Fibroblast of skin of left quadriceps (primary cell): ENCODE measurements at regions not wholly inside any gene's neighbourhood (a gene's known extent, or its start where the extent isn't known, plus 50 kb on each side); places are given as distances from the start of the nearest gene placed in this dataset.
"Not testable (repeated sequence)": the region's sequence is repeated elsewhere in the genome, so short reads cannot be mapped to it uniquely, and the experiment has no call there.

ENCODE experiments used
- DNase-seq, 2 experiments: peaks; one replicate each; pipeline ENCODE4 v3.0.0-alpha.2; 2013; ENCODE audit warnings: low read depth in 2 of 2

DNA sequence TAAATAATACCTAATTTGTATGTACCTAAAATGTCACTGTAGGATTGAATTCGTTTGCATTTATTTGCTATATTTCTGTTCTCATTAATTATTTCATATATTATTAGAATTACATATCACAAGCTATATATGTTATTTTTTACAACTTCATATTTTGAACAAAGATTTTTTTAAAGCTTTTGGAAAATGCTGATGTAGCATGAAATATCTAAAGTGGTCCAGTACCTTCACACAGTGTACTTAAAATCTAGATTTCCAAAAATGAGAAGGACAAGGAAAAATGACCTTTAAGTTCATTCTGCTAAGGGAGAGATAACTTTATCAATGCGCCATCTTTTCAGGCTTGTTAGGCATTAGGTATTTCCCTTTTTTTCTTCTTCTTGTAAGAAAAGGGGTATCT is 71.8 kb downstream of the LARP7 start:
- no peak for DNase-seq

GRCh38 chr4:112714922-112715901 is 78.3 kb downstream of the LARP7 start:
- DNase-seq, result no peak

- no peak for DNase-seq
Observed at GRCh38 chr4:112717856-112718255, 80.9 kb downstream of the LARP7 start.

GRCh38 chr4:112721627-112722026 is 84.7 kb downstream of the LARP7 start:
- DNase-seq, result no peak

DNA sequence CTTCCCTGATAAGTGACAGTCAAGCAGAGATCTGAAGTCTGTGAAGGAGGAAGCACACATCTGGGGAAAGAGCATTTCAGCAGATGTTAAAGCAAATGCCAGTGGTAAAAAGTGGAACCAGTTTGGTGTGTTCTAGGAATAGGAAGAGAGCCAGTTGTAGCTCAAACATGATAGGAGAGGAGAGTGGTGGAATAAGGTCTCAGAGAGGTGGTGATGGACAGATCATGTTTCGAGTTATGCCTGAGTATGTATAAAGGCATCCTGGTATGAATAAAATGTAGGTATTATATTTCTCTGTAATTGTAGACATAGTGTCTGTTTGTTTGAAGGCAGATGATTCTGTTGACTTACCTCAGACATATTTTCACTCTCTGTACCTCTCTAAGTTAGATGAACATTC is 89.1 kb downstream of the LARP7 start:
- no peak for DNase-seq

GRCh38 chr4:112727728-112728127 is 90.8 kb downstream of the LARP7 start:
- not testable (repeated sequence) for DNase-seq

DNA sequence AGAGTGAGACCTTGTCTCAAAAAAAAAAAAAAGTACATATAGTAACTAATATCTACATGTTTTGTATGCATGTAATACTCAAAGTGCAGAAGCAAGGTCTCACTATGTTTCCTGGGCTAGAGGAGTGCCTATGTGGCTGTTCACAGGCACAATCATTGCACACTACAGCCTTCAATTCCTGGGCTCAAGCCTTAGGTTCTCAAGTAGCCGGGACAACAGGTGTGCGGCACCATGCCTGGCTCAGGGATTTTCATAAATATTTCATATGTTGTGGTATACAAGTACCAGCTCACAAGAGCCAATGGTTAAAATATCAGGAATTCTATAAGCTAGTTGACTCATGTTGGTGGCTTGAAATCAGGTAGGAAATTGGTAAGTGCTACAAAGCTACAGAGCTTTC is 94.8 kb downstream of the LARP7 start:
- DNase-seq, result no peak

GRCh38 chr4:112732142-112732541 is 95.2 kb downstream of the LARP7 start:
- DNase-seq, result no peak

DNA sequence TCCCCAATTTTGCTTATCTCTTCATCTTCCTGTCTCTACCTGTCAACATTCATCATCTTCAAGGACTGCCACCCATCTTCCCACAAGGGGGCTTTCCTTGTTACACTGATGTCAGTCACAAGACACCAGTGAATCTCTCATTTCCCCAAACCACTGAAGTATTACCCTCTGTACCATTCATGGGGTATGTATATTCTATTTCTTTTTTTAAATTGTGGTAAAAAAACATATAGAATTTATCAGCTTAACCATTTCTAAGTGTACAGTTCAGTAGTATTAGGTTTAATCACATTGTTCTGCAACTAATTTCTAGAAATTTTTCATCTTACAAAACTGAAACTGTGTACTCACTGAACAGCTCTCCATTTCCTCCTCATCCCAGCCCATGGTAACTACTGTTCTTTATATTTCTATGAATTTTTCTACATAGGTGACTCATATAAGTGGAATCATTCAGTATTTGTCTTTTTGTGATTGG is 98.6 kb downstream of the LARP7 start:
- no peak for DNase-seq

GRCh38 chr4:112736718-112737135 is 99.8 kb downstream of the LARP7 start:
- DNase-seq, result no peak

DNA sequence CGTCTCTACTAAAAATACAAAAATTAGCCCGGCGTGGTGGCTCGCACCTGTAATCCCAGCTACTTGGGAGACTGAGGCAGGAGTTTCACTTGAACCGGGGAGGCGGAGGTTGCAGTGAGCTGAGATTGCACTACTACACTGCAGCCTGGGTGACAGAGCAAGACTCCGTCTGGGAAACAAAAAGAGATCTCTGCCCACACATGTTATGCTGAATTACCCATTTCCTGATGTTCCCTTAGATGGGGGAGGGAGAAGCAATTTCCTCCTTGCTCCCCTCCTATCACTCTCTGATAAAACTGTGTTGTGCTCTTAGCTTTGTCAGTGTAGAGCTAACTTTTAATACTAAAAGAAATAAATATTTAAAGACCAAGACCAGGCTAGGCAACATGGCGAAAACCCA is 102.5 kb downstream of the LARP7 start:
- DNase-seq, result no peak

DNA sequence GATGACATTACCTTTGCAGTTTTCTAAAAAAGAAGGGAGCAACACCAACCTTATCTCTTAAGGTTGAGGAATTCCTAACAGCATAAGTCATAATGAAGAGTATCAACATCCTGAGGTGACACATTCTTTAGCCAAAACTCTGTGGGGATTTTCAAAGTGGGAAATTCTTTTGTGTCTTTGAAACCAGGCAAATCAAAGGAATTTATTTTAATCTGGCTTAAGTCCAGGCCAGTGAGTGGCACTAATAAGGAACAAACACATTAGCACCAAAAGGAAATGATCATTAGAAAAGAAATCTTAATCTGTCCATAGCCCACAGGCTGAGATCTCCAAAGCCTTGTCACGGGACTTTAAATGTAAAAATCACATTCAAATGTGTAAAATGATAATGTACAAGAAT is 110.1 kb downstream of the LARP7 start:
- DNase-seq, result no peak

DNA sequence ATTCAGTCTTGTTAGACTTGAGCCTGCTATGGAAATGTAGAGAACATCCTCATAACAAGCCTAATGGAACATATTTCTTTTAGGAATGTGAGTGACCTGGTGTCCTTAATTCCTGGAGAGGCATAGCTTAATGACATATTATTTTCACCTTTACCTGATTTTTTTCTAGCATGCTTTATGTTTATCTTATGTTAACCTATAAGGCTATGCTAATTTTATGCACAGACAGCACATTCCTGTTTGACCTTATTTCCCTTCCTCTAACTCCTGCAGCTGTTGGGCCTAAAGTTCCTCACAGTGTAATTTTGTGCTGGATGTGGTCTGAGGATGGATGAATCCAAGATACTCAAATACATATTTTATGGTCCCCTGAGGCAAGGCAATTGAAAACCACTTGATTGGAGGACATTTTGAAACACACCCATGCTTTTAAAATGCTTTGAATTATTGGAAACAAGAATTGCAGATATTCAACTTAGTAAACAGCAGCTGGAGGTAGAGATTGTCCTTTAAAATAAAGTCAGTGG is 111.5 kb downstream of the LARP7 start:
- no peak for DNase-seq

DNA sequence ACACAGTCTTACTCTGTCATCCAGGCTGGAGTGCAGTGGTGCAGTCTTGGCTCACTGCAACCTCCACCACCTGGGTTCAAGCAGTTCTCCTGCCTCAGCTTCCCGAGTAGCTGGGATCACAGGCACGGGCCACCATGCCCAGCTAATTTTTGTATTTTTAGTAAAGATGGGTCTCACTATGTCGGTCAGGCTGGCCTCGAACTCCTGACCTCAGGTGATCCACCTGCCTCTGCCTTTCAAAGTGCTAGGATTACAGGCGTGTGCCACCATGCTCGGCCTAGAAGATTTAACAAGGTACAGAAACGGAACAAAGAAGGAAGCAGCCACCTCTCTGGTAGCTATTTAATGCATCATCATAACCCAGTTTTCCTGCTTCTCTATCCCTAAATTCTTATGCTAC is 113.8 kb downstream of the LARP7 start:
- not testable (repeated sequence) for DNase-seq

DNA sequence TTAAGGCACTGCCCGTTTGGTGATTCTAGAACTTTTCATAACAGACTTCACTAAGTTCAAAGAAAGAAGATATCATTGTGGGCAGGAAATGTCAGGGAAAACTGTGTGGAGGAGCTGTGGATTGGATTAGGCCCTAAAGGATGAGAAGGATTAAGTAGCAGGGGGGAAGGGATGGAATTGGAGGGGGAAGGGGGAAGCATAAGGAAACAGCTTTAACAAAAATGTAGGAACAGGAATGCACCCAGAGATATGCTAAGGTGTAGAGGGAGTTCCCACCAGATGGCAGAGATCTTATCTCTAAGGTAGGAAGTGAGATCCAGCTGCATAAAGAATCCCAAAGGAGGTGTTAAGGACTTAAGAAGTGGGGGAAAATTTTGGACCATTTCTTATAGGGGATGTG is 114.5 kb downstream of the LARP7 start:
- no peak for DNase-seq

DNA sequence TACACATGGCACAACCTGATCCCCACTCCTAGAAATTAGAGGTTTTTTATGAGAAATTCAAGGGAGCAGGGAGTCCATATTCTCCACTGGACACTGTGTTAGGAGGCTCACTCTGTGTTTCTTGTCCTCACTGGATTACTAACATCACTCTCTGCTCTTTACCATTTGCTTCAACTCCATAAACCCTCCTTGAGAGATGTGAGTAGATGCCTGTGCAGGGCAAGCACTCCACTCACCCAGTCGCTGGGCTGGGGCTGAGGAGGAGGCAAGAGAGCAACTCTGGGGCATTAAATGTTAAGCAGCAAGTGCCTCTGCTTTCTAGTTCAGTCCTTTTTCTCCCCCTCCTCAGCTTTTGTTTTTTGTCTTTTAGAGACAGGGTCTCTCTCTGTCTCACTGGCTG is 115.1 kb downstream of the LARP7 start:
- no peak for DNase-seq

GRCh38 chr4:112752510-112752909 is 115.6 kb downstream of the LARP7 start:
- DNase-seq, result no peak

DNA sequence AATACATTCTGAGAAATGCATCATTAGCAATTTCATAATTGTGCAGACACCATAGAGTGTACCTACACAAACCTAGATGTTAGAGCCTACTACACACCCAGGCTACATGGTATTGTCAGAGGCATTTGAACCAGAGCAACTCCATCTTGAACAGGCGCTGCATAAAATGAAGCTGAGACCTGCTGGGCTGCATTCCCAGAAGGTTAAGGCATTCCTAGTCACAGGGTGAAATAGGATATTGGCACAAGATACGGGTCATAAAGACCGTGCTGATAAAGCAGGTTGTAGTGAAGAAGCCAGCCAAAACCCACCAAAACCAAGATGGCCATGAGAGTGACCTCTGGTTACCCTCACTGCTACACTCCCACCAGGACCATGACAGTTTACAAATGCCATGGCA is 116.4 kb downstream of the LARP7 start:
- DNase-seq, result no peak

DNA sequence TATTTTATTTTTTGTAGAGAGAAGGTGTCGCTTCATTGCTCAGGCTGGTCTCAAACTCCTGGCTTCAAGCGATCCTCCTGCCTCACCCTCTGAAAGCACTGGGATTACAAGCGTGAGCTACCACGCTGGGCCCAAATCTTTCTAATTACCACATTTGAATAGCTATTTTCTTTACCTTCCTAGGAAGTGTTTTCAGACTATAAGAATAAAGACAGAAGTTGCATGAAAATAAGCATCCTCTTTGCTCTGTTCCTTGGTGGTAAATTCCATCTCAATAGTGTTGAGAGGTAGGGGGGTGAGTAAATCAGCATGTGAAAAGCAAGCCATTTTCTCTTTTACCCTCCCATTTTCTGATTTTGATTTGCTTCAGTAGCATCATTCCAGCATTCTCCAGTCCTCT is 122.4 kb downstream of the LARP7 start:
- no peak for DNase-seq

GRCh38 chr4:112765317-112765974 is 128.5 kb downstream of the LARP7 start:
- DNase-seq, result peak; percentile 3

GRCh38 chr4:112766422-112766821 is 129.5 kb downstream of the LARP7 start:
- DNase-seq, result peak; percentile 6 to 8

GRCh38 chr4:112767386-112767785 is 130.4 kb downstream of the LARP7 start:
- DNase-seq, result no peak

GRCh38 chr4:112770114-112770513 is 133.2 kb downstream of the LARP7 start:
- no peak for DNase-seq
